Ureter (tissue), 1 donor: ENCODE measurements at regions not wholly inside any gene's neighbourhood (a gene's known extent, or its start where the extent isn't known, plus 50 kb on each side); places are given as distances from the start of the nearest gene placed in this dataset.

ENCODE experiments used
- DNase-seq: peaks from one replicate; pipeline ENCODE4 v3.0.0-alpha.2; 2020; ENCODE audit warnings: low spot score
- donor health status: DM: yes; HTN: yes; CAD: no.

GRCh38 chr2:120674246-120675170, 61.2 kb upstream of the GLI2 start:
- no peak for DNase-seq

GRCh38 chr2:120675460-120676130, 60.1 kb upstream of the GLI2 start:
- peak; percentile 87 for DNase-seq

- DNase-seq, result no peak
Observed at GRCh38 chr2:120677221-120677620, 58.4 kb upstream of the GLI2 start.

GRCh38 chr2:120677696-120678247, 57.9 kb upstream of the GLI2 start:
- DNase-seq, result no peak

- no peak for DNase-seq
Observed at GRCh38 chr2:120678251-120678650, 57.4 kb upstream of the GLI2 start.

GRCh38 chr2:120678926-120679325, 56.7 kb upstream of the GLI2 start:
- no peak for DNase-seq

- no peak for DNase-seq
Observed at GRCh38 chr2:120679526-120679925, 56.1 kb upstream of the GLI2 start.

GRCh38 chr2:120680136-120680761, 55.4 kb upstream of the GLI2 start:
- DNase-seq, result peak; percentile 86

GRCh38 chr2:120681181-120681580, 54.5 kb upstream of the GLI2 start:
- no peak for DNase-seq

GRCh38 chr2:120681696-120682288, 53.9 kb upstream of the GLI2 start:
- DNase-seq, result no peak

- DNase-seq, result no peak
Observed at GRCh38 chr2:120682654-120683053, 53.0 kb upstream of the GLI2 start.

- no peak for DNase-seq
Observed at GRCh38 chr2:120683081-120683480, 52.6 kb upstream of the GLI2 start.

- DNase-seq, result no peak
Observed at GRCh38 chr2:120683701-120684100, 52.0 kb upstream of the GLI2 start.

- DNase-seq, result no peak
Observed at GRCh38 chr2:120684289-120685065, 51.2 kb upstream of the GLI2 start.

- no peak for DNase-seq
Observed at GRCh38 chr2:120685066-120685973, 50.3 kb upstream of the GLI2 start.
